ENCODE measurements at regions not wholly inside any gene's neighbourhood (a gene's known extent, or its start where the extent isn't known, plus 50 kb on each side); places are given as distances from the start of the nearest gene placed in this dataset.
A peak's percentile ranks its signal among the peaks of the same experiment; 100 is the strongest.
"Not testable (repeated sequence)": the region's sequence is repeated elsewhere in the genome, so short reads cannot be mapped to it uniquely, and the experiment has no call there.

DNA sequence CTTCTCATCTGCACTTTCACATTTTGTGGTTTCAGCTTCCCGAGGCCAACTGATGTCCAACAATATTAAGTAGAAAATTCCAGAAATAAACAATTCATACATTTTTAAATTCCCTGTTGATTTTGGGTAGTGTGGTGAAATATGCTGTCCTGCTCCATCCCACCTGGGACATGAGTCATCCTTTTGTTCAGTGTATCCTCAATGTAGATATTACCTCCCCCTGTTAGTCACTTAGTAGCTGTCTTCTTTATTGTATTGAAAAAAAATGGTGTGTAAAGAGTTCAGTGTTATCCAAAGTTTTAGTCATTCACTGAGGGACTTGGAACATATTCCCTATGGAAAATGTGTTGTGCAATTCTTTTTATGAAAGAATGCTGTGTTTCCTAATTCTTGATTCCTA, 348.1 kb downstream of the SOCS6 start:
- no peak for DNase-seq

DNA sequence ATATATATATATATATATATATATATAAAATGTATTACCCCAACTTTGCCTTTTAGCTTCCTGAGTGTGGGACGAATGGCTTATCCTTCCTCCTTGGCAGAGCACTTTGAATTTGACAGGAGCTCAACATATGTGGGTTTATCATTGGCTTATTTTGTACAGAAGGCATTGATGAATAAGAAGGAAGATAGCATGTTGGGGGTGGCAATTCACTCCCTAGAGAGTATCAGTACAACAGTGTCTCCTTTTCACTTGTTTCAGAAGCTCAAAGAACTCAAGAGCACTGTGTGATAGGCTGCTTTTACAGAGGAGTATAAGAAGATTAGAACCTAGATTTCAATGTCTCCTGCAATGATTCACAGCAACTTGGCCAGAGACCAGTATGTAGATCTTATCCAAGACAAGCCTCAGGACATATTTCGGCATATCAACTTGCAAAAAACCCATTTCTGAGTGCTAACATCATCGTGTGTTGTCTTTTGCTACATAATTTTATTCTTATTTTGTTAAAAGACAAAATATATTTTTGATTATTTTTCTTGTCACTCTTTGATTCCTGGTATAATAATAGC, 345.8 kb downstream of the SOCS6 start:
- no peak for DNase-seq

GRCh38 chr18:70627182-70627802, 338.4 kb downstream of the SOCS6 start:
- no peak for DNase-seq

DNA sequence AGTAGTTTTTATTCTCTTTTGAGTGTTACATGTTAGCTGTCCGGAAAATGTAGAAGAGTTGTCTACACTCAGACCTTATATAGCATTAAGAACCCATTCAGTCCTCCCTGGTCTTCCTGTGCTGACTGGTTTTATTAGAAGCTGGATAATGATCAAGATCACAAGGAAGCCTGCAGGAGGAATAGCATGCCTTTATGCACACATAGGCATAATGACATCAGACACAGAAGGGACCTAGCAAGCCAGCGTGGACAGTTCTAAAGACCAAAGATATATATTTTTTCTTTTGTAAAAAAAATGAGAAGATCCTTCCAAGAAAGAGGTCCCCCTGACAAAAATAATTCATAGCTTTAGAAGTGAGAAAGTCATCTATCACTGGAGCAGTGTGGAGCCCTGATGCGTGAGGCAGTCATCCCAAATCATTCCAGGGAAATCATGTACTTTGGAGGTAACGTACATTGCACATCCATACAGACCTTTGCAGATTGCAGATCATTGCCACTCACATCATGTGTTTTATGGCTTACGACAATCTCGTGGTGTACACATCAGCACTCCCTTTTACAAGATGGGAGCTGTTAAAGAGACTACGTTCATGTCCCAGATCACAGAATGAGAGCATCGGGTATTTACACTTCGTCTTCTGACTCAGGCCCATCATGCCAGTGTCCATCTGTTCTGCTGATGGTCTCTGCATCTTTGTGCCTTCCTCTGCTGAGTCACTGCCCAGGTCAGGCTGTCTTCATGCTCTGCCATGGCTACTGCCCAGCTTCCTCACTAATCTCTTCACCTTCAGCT, 334.0 kb downstream of the SOCS6 start:
- DNase-seq: no peak

GRCh38 chr18:70621710-70622109, 332.9 kb downstream of the SOCS6 start:
- no peak for DNase-seq

DNA sequence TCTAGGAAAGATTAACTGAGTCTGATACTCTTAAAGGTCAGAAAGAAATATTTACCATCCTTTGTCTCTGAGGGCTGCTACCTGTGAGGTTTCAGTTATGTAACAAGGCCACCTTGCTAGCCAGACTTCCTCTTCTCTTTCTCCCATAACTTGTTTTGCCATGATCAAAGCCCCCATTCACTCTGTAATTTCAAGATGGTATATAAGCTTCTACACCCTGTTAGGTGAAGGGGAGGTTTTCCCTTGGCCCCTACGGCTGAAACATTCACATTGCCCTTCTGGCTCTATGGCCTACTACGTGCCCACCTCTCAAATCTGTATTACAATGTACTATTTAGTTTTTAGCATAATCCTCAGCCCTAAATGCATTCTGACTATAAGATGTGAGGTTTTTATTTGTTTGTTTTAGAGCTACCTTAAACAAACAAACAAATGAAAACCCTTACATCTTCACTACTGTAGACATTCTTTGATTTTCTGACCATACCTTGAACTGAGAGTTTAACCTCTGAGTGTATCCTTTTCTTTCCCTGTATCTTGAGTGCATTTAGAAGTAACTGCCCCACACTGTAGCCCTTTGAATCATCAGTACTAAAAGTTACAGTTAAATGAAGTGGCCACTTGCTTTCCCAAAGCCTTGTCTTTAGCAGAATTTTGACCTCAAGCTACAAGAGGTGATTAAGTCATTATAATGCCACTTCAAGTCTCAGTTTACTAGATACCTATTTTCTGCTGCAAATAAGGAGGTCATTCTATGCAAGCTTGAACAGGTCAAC, 332.2 kb downstream of the SOCS6 start:
- no peak for DNase-seq

DNA sequence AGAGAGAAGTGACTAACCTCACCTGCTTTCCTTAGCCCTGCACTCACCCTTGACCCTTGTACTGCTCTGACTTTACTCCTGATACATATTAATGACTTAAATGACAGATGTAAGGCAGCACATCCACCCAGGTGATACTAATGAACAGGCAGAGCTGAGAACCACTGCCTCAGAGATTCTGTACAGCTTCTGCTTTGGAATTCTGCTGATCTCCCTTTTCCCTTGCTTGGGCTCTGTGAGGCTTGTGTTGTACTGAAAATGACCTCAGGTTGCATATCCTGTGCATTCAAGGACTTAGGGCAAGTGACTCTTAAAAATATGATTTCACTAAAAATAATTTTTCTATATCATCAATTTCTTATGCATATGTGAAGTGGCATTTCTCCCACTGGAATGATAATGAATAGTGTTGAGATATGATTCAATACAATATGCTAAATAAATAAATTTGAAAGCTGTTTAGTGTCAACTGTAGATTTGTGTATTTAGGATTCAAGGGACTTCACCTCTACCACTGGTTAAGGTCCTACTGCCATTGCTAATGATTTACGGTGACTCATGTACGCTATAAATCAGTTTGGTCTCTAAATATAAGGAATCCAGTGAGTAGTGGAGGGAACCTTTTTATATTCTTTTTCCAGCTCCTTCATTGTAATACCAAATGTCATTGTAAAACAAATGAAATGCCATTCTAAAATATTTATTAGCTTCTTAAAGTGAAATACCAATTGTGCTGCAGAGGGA, 328.3 kb downstream of the SOCS6 start:
- no peak for DNase-seq

GRCh38 chr18:70600225-70600925, 311.5 kb downstream of the SOCS6 start:
- DNase-seq: no peak

GRCh38 chr18:70598406-70598805, 309.6 kb downstream of the SOCS6 start:
- DNase-seq: no peak

DNA sequence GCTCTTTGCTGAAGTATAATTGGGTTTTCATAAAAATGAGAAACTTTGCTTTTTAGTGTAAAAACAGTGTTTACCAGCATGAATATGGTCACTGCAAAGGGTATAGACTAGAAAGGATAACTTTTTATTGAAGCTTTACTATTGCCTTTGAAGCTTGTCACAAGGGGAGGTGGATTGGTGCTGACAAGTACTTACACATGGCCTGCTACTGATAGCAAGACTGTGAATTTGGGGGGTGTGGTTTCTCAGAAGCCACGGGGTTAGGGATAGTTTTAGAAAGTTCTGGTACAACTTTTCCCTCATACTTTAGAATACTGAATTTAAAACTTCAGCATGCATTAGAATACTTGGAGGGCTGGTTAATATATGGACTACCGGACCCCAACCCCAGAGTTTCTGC, 294.1 kb downstream of the SOCS6 start:
- no peak for DNase-seq

GRCh38 chr18:70578480-70578879, 289.6 kb downstream of the SOCS6 start:
- no peak for DNase-seq

- no peak for DNase-seq
These were observed 288.2 kb downstream of the SOCS6 start for GRCh38 chr18:70577023-70577420.

DNA sequence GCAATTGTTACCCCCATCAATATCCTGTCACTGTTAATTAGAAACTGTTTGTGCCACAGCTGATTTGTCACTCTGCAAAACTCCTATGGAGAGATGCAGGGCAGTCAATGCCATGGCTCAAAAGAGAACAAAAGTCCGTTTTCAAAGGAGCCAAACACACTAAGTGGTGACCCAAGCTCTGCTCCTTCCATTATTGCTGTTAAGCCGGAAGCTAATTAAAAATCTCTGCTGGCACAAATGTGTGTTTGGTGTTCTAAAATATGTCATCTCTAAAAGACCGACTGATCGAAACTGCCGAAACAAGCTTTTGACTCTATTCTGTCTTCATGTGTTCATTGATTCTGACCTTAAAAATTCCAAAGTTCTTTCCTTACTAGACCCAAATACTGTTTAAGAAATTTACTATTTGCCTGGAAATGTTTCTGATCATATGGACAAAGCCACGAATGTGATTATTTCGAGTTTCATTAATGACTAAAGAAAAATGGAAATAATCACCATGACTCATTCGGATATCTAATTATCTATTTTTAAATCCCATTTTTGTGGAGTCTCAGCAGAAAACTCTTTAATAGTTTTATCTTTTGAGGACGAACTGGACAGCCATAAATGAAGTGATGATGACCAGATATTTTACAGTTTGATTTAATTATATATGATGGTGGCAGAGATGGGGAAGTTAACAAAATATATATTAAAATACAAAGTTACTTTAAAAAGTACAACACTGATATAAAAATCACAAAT, 287.6 kb downstream of the SOCS6 start:
- no peak for DNase-seq

DNA sequence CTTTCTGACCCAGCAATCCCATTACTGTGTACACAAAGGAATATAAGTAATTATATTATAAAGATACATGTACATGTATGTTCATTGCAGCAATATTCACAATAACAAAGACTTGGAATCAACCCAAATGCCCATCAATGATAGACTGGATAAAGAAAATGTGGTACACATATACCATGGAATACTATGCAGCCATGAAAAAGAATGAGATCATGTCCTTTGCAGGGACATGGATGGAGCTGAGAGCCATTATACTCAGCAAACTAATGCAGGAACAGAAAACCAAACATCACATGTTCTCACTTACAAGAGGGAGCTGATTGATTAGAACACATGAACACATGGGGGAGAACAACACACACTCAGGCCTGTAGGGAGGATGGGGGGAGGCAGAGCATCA, 286.1 kb downstream of the SOCS6 start:
- not testable (repeated sequence) for DNase-seq

DNA sequence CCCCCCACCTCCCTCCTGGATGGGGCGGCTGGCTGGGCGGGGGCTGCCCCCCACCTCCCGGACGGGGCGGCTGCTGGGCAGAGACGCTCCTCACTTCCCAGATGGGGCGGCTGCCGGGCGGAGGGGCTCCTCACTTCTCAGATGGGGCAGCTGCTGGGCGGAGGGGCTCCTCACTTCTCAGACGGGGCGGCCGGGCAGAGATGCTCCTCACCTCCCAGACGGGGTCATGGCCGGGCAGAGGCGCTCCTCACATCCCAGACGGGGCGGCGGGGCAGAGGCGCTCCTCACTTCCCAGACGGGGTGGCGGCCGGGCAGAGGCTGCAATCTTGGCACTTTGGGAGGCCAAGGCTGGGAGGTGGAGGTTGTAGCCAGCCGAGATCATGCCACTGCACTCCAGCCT, 280.8 kb downstream of the SOCS6 start:
- not testable (repeated sequence) for DNase-seq

- DNase-seq: no peak
These were observed 270.6 kb downstream of the SOCS6 start for GRCh38 chr18:70559446-70559845.

DNA sequence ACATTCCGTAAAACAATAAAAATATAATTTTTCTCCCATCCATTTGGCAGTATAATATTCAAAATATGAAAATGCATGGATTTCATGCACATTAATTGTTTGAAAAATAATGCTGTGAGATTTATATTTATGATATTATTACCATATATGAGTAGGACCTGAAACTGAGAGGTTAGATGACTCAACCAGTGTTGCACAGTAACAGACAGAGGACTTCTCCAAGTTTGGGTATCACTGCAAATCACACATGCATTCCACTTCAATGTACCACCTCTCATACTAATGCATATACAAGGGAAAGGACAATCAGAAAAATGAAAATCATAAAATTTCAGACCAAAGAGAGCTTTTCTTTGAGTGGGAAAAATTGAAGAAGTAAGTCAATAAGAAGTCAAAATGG, 269.5 kb downstream of the SOCS6 start:
- DNase-seq: no peak

DNA sequence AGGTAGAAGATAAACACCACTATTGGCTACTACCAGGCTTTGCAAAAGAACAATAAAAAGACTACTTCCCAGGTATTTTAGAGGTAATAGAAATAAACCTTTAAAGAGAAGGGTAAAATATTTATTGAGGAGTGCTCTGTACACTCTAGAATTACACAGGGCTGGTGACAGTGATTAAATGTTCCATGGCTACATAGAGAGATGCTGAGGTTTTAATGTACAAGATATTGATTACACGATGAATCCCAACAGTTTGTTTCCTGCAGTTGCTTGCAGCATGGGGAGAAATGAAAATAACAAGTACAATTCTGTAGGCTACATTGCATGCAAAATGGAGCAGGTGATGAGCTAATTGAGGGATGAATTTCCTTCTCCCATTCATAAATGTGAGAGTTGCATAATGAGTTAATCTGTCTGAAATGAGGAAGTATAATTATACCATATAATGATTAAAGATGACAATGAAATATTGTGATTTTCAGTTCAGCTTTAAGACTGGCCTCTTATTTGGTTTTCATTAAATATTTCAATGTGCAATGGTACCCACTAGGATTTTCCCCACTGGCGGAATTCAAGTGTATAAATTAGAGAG, 266.1 kb downstream of the SOCS6 start:
- DNase-seq: peak; percentile 86

DNA sequence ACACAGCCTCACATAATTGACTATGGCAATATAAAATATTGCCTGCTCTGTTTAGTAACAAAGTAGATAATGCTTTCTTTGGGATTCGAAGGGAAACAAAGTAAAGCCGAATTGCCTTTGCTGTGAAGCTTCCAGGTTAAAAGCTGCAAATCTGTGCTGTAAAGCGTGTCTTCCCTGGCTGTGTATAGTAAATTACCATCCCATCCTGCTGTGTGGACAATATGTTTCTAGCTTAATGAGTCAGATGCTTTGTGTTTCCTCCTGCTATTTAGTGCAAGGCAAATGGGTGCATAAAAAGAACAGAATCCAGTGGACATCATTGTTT, 265.1 kb downstream of the SOCS6 start:
- peak; percentile 59 for DNase-seq

DNA sequence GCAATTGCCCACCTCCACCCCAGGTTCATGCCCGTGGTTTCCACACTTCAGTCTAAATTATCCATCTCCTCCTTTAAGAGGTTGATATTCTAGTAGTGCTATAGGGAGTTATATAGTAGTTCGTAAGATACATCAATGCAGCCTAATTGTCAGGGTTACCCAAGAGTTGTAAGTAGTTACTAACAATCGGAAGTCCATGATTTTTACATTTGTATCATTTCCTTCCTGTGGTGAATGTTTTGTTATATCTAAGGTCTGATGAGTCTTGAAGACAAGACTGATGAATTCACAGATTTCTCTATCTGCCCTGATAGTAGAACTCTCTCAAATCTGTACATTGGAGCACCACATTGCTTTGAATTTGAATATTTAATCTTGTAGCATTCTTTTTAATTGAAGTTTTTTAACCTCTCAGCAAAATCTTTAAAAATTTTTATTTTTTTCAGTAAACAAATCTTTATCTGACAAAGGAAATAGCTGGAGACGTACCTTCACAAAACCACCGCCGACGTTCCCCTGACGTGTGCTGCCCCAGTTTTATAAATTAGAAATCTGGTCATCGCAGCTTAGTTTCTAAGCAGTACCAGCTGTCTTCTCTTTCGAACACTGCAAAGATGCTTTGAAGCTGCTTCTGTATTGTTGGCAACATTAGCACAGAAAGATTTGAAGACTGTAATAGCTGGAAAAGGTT, 264.5 kb downstream of the SOCS6 start:
- DNase-seq: peak; percentile 59
